GM12892 (cell line): ENCODE measurements at regions not wholly inside any gene's neighbourhood (a gene's known extent, or its start where the extent isn't known, plus 50 kb on each side); places are given as distances from the start of the nearest gene placed in this dataset.

Experiments used
- POLR2A ChIP-seq: IDR thresholded peaks from 2 replicates; pipeline ENCODE4 v1.6.1; 2011; ENCODE audit warnings: low read depth, low read length, control low read depth
- POLR2AphosphoS5 ChIP-seq: IDR thresholded peaks from 2 replicates; pipeline ENCODE4 v1.6.1; 2011; ENCODE audit warnings: low read depth, low read length, control low read depth
- TAF1 ChIP-seq: IDR thresholded peaks from 2 replicates; pipeline ENCODE4 v1.6.1; 2011; ENCODE audit warnings: low read depth, mild to moderate bottlenecking, control low read depth, low read length, borderline replicate concordance

GRCh38 chr6:71459162-71459561 lies 170.6 kb downstream of the OGFRL1 start:
- TF ChIP-seq POLR2AphosphoS5 = no peak
- no peak for TF ChIP-seq TAF1
- TF ChIP-seq POLR2A = no peak
